H1 (cell line): ENCODE measurements at regions not wholly inside any gene's neighbourhood (a gene's known extent, or its start where the extent isn't known, plus 50 kb on each side); places are given as distances from the start of the nearest gene placed in this dataset.

ENCODE experiments used
- ASH2L ChIP-seq: fragments of 200-600, 300-600 bp; sonication (generic); IDR thresholded peaks from one replicate; pipeline ENCODE4 v1.7.1; 2017; ENCODE audit warnings: low read length
- HDAC6 ChIP-seq: IDR thresholded peaks from one replicate; pipeline ENCODE4 v1.7.1; 2012; ENCODE audit warnings: low read depth, mild to moderate bottlenecking, inconsistent platforms, low read length, moderate library complexity
- MAX ChIP-seq: IDR thresholded peaks from 2 replicates; pipeline ENCODE4 v1.6.1; 2012; ENCODE audit warnings: inconsistent platforms
- SP2 ChIP-seq: IDR thresholded peaks from 2 replicates; pipeline ENCODE4 v1.6.1; 2012; ENCODE audit warnings: mild to moderate bottlenecking, low read length, inconsistent platforms
- SP4 ChIP-seq: IDR thresholded peaks from 2 replicates; pipeline ENCODE4 v1.6.1; 2012; ENCODE audit warnings: low read length, inconsistent platforms
- TBP ChIP-seq: IDR thresholded peaks from 2 replicates; pipeline ENCODE4 v1.6.1; 2011; ENCODE audit warnings: low read depth, low read length, improper control_type of control experiment
- TCF12 ChIP-seq: IDR thresholded peaks from 2 replicates; pipeline ENCODE4 v1.6.1; 2011; ENCODE audit warnings: low read depth, mild to moderate bottlenecking, low read length
- TEAD4 ChIP-seq: IDR thresholded peaks from 2 replicates; pipeline ENCODE4 v1.6.1; 2012; ENCODE audit warnings: low read depth, low read length, inconsistent platforms, mixed read lengths
- ZNF274 ChIP-seq: IDR thresholded peaks from 2 replicates; pipeline ENCODE4 v1.7.0; 2012; ENCODE audit warnings: low read length, borderline replicate concordance; ENCODE audit errors: extremely low read depth
- TF ChIP-seq, protein P1 (sequence below): fragments of 300-600 bp; sonication (generic); IDR thresholded peaks from 2 replicates; pipeline ENCODE4 v1.7.1; 2012; ENCODE audit warnings: low read length, moderate library complexity, mild to moderate bottlenecking, inconsistent platforms; ENCODE audit not compliant: insufficient replicate concordance

DNA sequence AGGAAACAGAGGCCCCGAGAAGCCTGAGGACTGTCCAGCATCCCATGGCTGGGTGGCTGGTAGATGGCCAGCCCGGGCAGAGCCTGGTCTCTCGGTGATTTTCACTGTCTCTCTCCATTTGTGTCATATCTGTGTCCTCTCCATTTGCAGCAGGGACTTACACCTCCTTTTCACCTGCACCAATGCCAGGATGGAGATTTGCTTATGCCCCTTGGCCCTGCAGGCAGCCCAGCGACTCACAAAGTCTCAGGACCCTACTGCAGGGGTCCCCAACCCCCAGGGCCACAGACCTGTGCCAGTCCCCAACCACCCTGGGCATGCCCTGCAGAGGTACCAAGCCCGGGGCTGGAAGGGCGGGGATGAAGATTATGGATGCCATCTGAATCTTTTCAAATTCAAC, 201.6 kb downstream of the RHOU start (continued):
- TF ChIP-seq, protein P1, sequence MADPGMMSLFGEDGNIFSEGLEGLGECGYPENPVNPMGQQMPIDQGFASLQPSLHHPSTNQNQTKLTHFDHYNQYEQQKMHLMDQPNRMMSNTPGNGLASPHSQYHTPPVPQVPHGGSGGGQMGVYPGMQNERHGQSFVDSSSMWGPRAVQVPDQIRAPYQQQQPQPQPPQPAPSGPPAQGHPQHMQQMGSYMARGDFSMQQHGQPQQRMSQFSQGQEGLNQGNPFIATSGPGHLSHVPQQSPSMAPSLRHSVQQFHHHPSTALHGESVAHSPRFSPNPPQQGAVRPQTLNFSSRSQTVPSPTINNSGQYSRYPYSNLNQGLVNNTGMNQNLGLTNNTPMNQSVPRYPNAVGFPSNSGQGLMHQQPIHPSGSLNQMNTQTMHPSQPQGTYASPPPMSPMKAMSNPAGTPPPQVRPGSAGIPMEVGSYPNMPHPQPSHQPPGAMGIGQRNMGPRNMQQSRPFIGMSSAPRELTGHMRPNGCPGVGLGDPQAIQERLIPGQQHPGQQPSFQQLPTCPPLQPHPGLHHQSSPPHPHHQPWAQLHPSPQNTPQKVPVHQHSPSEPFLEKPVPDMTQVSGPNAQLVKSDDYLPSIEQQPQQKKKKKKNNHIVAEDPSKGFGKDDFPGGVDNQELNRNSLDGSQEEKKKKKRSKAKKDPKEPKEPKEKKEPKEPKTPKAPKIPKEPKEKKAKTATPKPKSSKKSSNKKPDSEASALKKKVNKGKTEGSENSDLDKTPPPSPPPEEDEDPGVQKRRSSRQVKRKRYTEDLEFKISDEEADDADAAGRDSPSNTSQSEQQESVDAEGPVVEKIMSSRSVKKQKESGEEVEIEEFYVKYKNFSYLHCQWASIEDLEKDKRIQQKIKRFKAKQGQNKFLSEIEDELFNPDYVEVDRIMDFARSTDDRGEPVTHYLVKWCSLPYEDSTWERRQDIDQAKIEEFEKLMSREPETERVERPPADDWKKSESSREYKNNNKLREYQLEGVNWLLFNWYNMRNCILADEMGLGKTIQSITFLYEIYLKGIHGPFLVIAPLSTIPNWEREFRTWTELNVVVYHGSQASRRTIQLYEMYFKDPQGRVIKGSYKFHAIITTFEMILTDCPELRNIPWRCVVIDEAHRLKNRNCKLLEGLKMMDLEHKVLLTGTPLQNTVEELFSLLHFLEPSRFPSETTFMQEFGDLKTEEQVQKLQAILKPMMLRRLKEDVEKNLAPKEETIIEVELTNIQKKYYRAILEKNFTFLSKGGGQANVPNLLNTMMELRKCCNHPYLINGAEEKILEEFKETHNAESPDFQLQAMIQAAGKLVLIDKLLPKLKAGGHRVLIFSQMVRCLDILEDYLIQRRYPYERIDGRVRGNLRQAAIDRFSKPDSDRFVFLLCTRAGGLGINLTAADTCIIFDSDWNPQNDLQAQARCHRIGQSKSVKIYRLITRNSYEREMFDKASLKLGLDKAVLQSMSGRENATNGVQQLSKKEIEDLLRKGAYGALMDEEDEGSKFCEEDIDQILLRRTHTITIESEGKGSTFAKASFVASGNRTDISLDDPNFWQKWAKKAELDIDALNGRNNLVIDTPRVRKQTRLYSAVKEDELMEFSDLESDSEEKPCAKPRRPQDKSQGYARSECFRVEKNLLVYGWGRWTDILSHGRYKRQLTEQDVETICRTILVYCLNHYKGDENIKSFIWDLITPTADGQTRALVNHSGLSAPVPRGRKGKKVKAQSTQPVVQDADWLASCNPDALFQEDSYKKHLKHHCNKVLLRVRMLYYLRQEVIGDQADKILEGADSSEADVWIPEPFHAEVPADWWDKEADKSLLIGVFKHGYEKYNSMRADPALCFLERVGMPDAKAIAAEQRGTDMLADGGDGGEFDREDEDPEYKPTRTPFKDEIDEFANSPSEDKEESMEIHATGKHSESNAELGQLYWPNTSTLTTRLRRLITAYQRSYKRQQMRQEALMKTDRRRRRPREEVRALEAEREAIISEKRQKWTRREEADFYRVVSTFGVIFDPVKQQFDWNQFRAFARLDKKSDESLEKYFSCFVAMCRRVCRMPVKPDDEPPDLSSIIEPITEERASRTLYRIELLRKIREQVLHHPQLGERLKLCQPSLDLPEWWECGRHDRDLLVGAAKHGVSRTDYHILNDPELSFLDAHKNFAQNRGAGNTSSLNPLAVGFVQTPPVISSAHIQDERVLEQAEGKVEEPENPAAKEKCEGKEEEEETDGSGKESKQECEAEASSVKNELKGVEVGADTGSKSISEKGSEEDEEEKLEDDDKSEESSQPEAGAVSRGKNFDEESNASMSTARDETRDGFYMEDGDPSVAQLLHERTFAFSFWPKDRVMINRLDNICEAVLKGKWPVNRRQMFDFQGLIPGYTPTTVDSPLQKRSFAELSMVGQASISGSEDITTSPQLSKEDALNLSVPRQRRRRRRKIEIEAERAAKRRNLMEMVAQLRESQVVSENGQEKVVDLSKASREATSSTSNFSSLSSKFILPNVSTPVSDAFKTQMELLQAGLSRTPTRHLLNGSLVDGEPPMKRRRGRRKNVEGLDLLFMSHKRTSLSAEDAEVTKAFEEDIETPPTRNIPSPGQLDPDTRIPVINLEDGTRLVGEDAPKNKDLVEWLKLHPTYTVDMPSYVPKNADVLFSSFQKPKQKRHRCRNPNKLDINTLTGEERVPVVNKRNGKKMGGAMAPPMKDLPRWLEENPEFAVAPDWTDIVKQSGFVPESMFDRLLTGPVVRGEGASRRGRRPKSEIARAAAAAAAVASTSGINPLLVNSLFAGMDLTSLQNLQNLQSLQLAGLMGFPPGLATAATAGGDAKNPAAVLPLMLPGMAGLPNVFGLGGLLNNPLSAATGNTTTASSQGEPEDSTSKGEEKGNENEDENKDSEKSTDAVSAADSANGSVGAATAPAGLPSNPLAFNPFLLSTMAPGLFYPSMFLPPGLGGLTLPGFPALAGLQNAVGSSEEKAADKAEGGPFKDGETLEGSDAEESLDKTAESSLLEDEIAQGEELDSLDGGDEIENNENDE: no peak
- no peak for TF ChIP-seq SP4
- TF ChIP-seq ASH2L: no peak
- no peak for TF ChIP-seq ZNF274
- TF ChIP-seq TBP: no peak
- no peak for TF ChIP-seq MAX
- no peak for TF ChIP-seq TEAD4
- no peak for TF ChIP-seq SP2
- TF ChIP-seq TCF12: no peak
- TF ChIP-seq HDAC6: no peak
